ENCODE measurements at regions not wholly inside any gene's neighbourhood (a gene's known extent, or its start where the extent isn't known, plus 50 kb on each side); places are given as distances from the start of the nearest gene placed in this dataset.

DNA sequence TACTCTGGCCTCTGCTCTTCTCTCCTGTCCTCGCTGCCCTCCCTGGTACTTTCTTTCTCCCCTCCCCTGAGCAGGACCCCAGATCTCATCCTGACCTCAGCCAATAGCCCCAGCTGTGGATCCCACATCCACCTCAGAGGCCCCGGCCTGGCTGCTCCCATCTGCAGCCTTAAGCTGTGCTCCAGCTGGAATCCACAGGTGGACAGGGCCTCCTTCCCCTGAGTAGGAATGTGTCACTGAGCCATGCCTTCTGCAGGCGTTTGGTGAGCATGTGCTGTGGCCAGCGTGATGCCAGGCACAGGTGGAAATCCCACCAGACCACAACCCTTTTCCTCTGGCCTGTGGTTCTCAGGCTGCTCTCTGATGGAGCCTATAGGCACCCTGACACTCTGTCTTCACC lies 68.9 kb downstream of the C5orf15 start:
- ATAC-seq (no peak), DNase-seq (no peak)
- no peaks in the 10 kb centered on the region for H3K27me3 ChIP-seq
- no peak for TF ChIP-seq POLR2A (IDR thresholded peaks at IDR 0.05)
- TF ChIP-seq CTCF (IDR thresholded peaks at IDR 0.05), result no peak
- H3K36me3 ChIP-seq, result no peaks in the 10 kb centered on the region
- no peak overlapping the region for H3K4me3 ChIP-seq
- H3K4me1 ChIP-seq, result no peaks in the 10 kb centered on the region
- no peak overlapping the region for H3K27ac ChIP-seq
- no peaks in the 10 kb centered on the region for H3K9me3 ChIP-seq
- WGBS (ENCODE audit: insufficient coverage, low coverage, low lambda C conversion rate, missing lambda C conversion rate), result 70% methylated on average over 3 of the region's 4 CpGs
- intact Hi-C loops (cut with DNase I), result no loop called here

GRCh38 chr5:133898440-133898839 lies 70.0 kb downstream of the C5orf15 start:
- DNase-seq (no peak), ATAC-seq (no peak)
- Histone ChIP-seq H3K27me3 (no peaks in the 10 kb centered on the region), H3K27ac (no peak overlapping the region), H3K4me1 (no peaks in the 10 kb centered on the region), H3K36me3 (no peaks in the 10 kb centered on the region), H3K9me3 (no peaks in the 10 kb centered on the region), H3K4me3 (no peak overlapping the region)
- intact Hi-C loops (cut with DNase I), result no loop called here
- no peak for TF ChIP-seq CTCF (IDR thresholded peaks at IDR 0.05)
- no peak for TF ChIP-seq POLR2A (IDR thresholded peaks at IDR 0.05)
- WGBS (ENCODE audit: insufficient coverage, low coverage, low lambda C conversion rate, missing lambda C conversion rate), result 79% methylated on average over 3 of the region's 3 CpGs

DNA sequence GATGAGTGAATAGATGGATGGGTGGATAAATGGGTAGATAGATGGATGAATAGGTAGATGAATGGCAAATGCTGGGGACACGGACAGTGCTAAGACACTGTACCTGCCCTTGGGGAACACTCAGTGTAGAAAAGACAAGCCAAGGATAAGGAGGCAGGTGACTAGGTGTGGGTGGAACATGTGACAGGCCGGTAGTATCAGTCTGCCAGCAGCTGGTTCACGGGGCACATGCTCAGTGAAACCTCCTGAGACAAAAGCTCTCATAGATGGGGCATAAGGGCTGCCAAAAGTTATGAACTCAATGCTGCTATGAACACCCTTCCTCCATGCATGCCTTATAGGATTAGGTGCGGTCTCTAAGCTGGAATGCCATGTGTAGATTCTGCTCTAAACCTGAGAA lies 71.0 kb downstream of the C5orf15 start:
- no peaks in the 10 kb centered on the region for H3K27me3 ChIP-seq
- no peak for ATAC-seq
- no peaks in the 10 kb centered on the region for H3K9me3 ChIP-seq
- no peak overlapping the region for H3K27ac ChIP-seq
- intact Hi-C loops (cut with DNase I), result no loop called here
- TF ChIP-seq POLR2A (IDR thresholded peaks at IDR 0.05), result no peak
- TF ChIP-seq CTCF (IDR thresholded peaks at IDR 0.05), result no peak
- WGBS (ENCODE audit: insufficient coverage, low coverage, low lambda C conversion rate, missing lambda C conversion rate), result 88% methylated on average over 3 of the region's 4 CpGs
- no peak overlapping the region for H3K4me3 ChIP-seq
- no peaks in the 10 kb centered on the region for H3K4me1 ChIP-seq
- DNase-seq, result no peak
- no peaks in the 10 kb centered on the region for H3K36me3 ChIP-seq

DNA sequence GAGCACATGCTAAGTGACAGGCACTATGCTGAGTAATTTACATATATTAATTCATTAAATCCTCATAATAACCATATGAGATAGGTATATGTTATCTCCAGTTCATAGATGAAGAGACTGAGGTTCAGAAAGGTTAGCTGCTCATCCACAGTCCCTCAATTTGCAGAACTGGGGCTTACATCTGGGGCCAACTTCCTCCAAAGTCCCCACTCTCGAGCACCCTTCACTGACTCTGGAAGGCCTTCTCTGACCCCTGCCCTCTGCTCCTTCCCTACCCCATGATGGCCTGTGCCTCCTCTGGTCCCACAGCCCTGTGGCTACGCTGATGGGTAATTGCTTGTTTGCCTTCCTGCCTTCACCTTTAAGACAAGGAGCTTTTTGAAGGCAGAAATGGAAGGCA lies 71.6 kb downstream of the C5orf15 start:
- Histone ChIP-seq H3K4me1 (no peaks in the 10 kb centered on the region), H3K27ac (no peak overlapping the region), H3K9me3 (no peaks in the 10 kb centered on the region), H3K27me3 (no peaks in the 10 kb centered on the region), H3K4me3 (no peak overlapping the region), H3K36me3 (no peaks in the 10 kb centered on the region)
- WGBS (ENCODE audit: insufficient coverage, low coverage, low lambda C conversion rate, missing lambda C conversion rate), result 80% methylated on average over 2 of the region's 2 CpGs
- no peak for TF ChIP-seq CTCF (IDR thresholded peaks at IDR 0.05)
- TF ChIP-seq POLR2A (IDR thresholded peaks at IDR 0.05), result no peak
- DNase-seq (no peak), ATAC-seq (no peak)
- intact Hi-C loops (cut with DNase I), result no loop called here

All from right lobe of liver (tissue), 6 donors.